GM12878 (cell line): ENCODE measurements at regions not wholly inside any gene's neighbourhood (a gene's known extent, or its start where the extent isn't known, plus 50 kb on each side); places are given as distances from the start of the nearest gene placed in this dataset.

Experiments used
- ATF7 ChIP-seq: fragments of 450-650 bp; IDR thresholded peaks from 2 replicates; pipeline ENCODE4 v1.6.1; 2016; ENCODE audit warnings: low read depth, mild to moderate bottlenecking
- CBX5 ChIP-seq: sonication (generic); IDR thresholded peaks from 2 replicates; pipeline ENCODE4 v1.6.1; 2016; ENCODE audit warnings: low read depth, moderate library complexity, mild to moderate bottlenecking, inconsistent platforms
- ELK1 ChIP-seq: IDR thresholded peaks from 2 replicates; pipeline ENCODE4 v1.6.1; 2012; ENCODE audit warnings: low read depth, low read length, improper control_type of control experiment
- IKZF1 ChIP-seq: fragments of 450-650 bp; conservative IDR thresholded peaks from 2 replicates; pipeline ENCODE4 v1.6.1; 2017; ENCODE audit warnings: antibody characterized with exemption, mild to moderate bottlenecking
- PML ChIP-seq: IDR thresholded peaks from 2 replicates; pipeline ENCODE4 v1.6.1; 2012; ENCODE audit warnings: low read length, inconsistent platforms
- SIX5 ChIP-seq: IDR thresholded peaks from 2 replicates; pipeline ENCODE4 v1.6.1; 2011; ENCODE audit warnings: mild to moderate bottlenecking, low read depth, low read length, moderate library complexity; ENCODE audit not compliant: severe bottlenecking
- ZNF274 ChIP-seq: IDR thresholded peaks from one replicate; pipeline ENCODE4 v1.8.0; 2011; ENCODE audit not compliant: insufficient read length, insufficient read depth
- TF ChIP-seq, protein P1 (sequence below): IDR thresholded peaks from 2 replicates; pipeline ENCODE4 v1.6.1; 2012; ENCODE audit warnings: improper control_type of control experiment, low read depth, low read length; ENCODE audit not compliant: insufficient replicate concordance

DNA sequence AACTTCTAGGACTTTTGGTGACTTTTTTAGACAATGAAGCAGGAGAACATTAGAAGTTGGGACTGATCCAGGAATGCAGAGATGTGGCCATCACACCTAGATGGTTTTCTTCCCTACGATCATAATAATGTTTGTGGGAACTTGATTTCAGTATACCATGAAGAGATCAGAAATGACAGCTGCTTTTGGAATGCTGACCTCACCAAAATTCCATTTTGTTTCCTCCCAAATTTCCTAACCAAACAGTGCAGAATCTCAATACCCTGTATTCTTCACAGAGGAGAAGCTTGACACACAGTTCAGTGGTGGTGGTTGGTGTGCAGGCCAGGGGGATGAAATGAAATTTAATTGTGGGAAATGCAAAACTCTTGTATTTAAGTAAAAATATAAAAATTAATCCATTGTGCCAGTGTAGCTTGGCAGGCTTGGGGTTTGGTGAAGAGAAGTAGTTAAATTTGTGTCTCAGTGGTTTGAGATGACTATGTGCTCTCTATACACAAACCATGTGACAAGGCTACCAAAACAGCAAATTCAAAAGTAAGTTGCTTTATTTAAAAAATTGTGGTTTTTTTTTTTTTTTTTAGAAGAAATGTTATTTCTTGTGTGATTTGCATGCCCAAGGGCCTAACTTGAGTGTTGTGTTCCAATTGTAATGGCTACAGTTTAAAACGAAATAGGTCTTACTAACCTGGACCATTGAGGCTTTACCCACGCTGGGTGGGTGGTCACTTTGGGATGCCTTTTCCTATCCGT, 252.4 kb downstream of the LPIN1 start (continued):
- TF ChIP-seq, protein P1, sequence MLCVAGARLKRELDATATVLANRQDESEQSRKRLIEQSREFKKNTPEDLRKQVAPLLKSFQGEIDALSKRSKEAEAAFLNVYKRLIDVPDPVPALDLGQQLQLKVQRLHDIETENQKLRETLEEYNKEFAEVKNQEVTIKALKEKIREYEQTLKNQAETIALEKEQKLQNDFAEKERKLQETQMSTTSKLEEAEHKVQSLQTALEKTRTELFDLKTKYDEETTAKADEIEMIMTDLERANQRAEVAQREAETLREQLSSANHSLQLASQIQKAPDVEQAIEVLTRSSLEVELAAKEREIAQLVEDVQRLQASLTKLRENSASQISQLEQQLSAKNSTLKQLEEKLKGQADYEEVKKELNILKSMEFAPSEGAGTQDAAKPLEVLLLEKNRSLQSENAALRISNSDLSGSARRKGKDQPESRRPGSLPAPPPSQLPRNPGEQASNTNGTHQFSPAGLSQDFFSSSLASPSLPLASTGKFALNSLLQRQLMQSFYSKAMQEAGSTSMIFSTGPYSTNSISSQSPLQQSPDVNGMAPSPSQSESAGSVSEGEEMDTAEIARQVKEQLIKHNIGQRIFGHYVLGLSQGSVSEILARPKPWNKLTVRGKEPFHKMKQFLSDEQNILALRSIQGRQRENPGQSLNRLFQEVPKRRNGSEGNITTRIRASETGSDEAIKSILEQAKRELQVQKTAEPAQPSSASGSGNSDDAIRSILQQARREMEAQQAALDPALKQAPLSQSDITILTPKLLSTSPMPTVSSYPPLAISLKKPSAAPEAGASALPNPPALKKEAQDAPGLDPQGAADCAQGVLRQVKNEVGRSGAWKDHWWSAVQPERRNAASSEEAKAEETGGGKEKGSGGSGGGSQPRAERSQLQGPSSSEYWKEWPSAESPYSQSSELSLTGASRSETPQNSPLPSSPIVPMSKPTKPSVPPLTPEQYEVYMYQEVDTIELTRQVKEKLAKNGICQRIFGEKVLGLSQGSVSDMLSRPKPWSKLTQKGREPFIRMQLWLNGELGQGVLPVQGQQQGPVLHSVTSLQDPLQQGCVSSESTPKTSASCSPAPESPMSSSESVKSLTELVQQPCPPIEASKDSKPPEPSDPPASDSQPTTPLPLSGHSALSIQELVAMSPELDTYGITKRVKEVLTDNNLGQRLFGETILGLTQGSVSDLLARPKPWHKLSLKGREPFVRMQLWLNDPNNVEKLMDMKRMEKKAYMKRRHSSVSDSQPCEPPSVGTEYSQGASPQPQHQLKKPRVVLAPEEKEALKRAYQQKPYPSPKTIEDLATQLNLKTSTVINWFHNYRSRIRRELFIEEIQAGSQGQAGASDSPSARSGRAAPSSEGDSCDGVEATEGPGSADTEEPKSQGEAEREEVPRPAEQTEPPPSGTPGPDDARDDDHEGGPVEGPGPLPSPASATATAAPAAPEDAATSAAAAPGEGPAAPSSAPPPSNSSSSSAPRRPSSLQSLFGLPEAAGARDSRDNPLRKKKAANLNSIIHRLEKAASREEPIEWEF = no peak
- TF ChIP-seq PML (no peak), ELK1 (no peak), ATF7 (no peak), SIX5 (no peak), CBX5 (no peak), ZNF274 (no peak), IKZF1 (no peak)
